ENCODE measurements at regions not wholly inside any gene's neighbourhood (a gene's known extent, or its start where the extent isn't known, plus 50 kb on each side); places are given as distances from the start of the nearest gene placed in this dataset.

DNA sequence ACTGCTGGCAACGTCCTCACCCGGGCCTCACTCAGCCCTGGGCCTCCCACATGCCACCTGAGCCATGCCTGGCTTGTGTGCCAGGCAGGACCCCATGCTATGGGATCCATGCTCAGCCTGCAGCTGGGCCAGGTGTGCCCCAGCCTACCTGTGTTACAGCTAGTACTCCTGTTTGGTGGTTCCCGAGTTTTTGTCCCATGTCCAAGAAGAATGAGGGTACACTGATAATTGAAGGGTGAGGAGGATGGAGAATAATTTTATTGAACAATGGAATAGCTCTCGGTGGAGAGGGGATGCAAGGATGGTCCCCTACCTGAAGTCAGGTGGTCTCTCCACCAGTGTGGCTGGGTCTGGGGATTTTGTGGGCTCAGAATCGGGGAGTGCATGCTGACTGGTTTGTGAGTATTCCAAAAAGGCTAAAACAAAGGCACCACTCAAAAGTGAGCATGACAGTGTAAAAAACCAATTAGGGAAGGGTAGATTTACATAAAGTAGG is 137.9 kb downstream of the TNFSF18 start:
- no peak for TF ChIP-seq CREB1 (IDR thresholded peaks at IDR 0.05)
- TF ChIP-seq MAFK (IDR thresholded peaks at IDR 0.05; ENCODE audit: low read depth, low read length) = no peak

Measured in H1 (cell line).